GM23338 (cell line): ENCODE measurements at regions not wholly inside any gene's neighbourhood (a gene's known extent, or its start where the extent isn't known, plus 50 kb on each side); places are given as distances from the start of the nearest gene placed in this dataset.

Experiments
- CREB1 ChIP-seq: fragments of 250-450 bp; sonication (Bioruptor Pico); IDR thresholded peaks from 2 replicates; pipeline ENCODE4 v1.5.0; 2020; ENCODE audit warnings: low read depth, mild to moderate bottlenecking, moderate library complexity
- CTCF ChIP-seq, 2 experiments: fragments of 200-600 bp in 1 of 2; sonication (generic) in 1 of 2; conservative IDR thresholded peaks; 2 replicates each; pipeline versions ENCODE4 v1.5.1 to v1.6.1; 2016 to 2017; ENCODE audit warnings: antibody characterized with exemption in 2 of 2, low read depth in 2 of 2, mild to moderate bottlenecking in 2 of 2, moderate library complexity in 1 of 2
- ETS1 ChIP-seq: IDR thresholded peaks from 2 replicates; pipeline ENCODE4 v1.6.1; 2016; ENCODE audit warnings: antibody characterized with exemption
- EZH2 ChIP-seq: fragments of 200-600 bp; sonication (generic); IDR thresholded peaks from one replicate; pipeline ENCODE4 v1.8.0; 2017; ENCODE audit warnings: antibody characterized with exemption, mild to moderate bottlenecking, low read depth; ENCODE audit not compliant: unreplicated experiment
- EZH2phosphoT487 ChIP-seq: fragments of 200-600 bp; sonication (generic); IDR thresholded peaks from one replicate; pipeline ENCODE4 v1.8.1; 2018; ENCODE audit warnings: antibody characterized with exemption; ENCODE audit not compliant: unreplicated experiment
- JUNB ChIP-seq: IDR thresholded peaks from one replicate; pipeline ENCODE4 v1.6.1; 2016; ENCODE audit warnings: antibody characterized with exemption; ENCODE audit not compliant: unreplicated experiment
- NANOG ChIP-seq: IDR thresholded peaks from 2 replicates; pipeline ENCODE4 v1.6.1; 2016; ENCODE audit warnings: antibody characterized with exemption, borderline replicate concordance
- POLR2AphosphoS5 ChIP-seq: IDR thresholded peaks from 2 replicates; pipeline ENCODE4 v1.6.1; 2016; ENCODE audit warnings: antibody characterized with exemption, low read depth
- REST ChIP-seq: IDR thresholded peaks from one replicate; pipeline ENCODE4 v1.6.1; 2018; ENCODE audit warnings: antibody characterized with exemption; ENCODE audit not compliant: unreplicated experiment
- STAT1 ChIP-seq: IDR thresholded peaks from one replicate; pipeline ENCODE4 v1.6.1; 2016; ENCODE audit warnings: antibody characterized with exemption; ENCODE audit not compliant: unreplicated experiment
- ZNF114 ChIP-seq: fragments of 250-450 bp; sonication (Bioruptor Pico); IDR thresholded peaks from 2 replicates; pipeline ENCODE4 v1.5.0; 2020; ENCODE audit warnings: mild to moderate bottlenecking, moderate library complexity
- ZNF331 ChIP-seq: fragments of 250-450 bp; sonication (Bioruptor Pico); IDR thresholded peaks from 2 replicates; pipeline ENCODE4 v1.5.0; 2020; ENCODE audit warnings: low read depth, mild to moderate bottlenecking, moderate library complexity
- ZNF462 ChIP-seq: fragments of 250-450 bp; sonication (Bioruptor Pico); IDR thresholded peaks from 2 replicates; pipeline ENCODE4 v1.5.0; 2020; ENCODE audit warnings: mild to moderate bottlenecking, moderate library complexity

GRCh38 chr4:114519368-114519767, 79.2 kb upstream of the UGT8 start:
- no peak for TF ChIP-seq CTCF (conservative IDR thresholded peaks at IDR 0.05; ENCODE audit: low read depth in 2 of 2)
- no peak for TF ChIP-seq POLR2AphosphoS5
- no peak for TF ChIP-seq ZNF114 (CRISPR knock-in tag)
- no peak for TF ChIP-seq EZH2
- no peak for TF ChIP-seq ZNF331
- TF ChIP-seq EZH2phosphoT487, result no peak
- TF ChIP-seq REST, result no peak
- TF ChIP-seq CREB1 (CRISPR knock-in tag), result no peak
- TF ChIP-seq STAT1, result no peak
- TF ChIP-seq NANOG, result no peak
- TF ChIP-seq JUNB, result no peak
- no peak for TF ChIP-seq ETS1
- TF ChIP-seq ZNF462 (CRISPR knock-in tag), result no peak
